Liver (tissue), 7 donors: ENCODE measurements at regions not wholly inside any gene's neighbourhood (a gene's known extent, or its start where the extent isn't known, plus 50 kb on each side); places are given as distances from the start of the nearest gene placed in this dataset.

Source experiments
- DNase-seq: peaks from one replicate; pipeline ENCODE4 v3.0.0-alpha.2; 2017; ENCODE audit warnings: low spot score
- H3K27ac ChIP-seq, 2 donors: one replicate each; pipeline ENCODE4 v1.7.0; 2013; ENCODE audit warnings: inconsistent platforms in 2 of 2, low read length in 2 of 2, control low read depth in 1 of 2, low read depth in 1 of 2, mild to moderate bottlenecking in 1 of 2
- H3K27me3 ChIP-seq, 4 donors: one replicate each; pipeline versions ENCODE4 v1.6.1 to v1.7.0; 2013; ENCODE audit warnings: low read length in 3 of 4, inconsistent platforms in 1 of 4, mild to moderate bottlenecking in 1 of 4, moderate library complexity in 1 of 4; ENCODE audit not compliant: control insufficient read depth in 4 of 4, insufficient read depth in 4 of 4
- H3K36me3 ChIP-seq, 4 donors: one replicate each; pipeline versions ENCODE4 v1.6.1 to v1.7.0; 2013; ENCODE audit warnings: low read length in 3 of 4, mild to moderate bottlenecking in 3 of 4, low read depth in 1 of 4, moderate library complexity in 1 of 4; ENCODE audit not compliant: control insufficient read depth in 4 of 4, insufficient read depth in 3 of 4
- H3K4me1 ChIP-seq, 4 donors: one replicate each; pipeline versions ENCODE4 v1.6.1 to v1.7.0; 2013; ENCODE audit warnings: low read length in 3 of 4, mild to moderate bottlenecking in 3 of 4, moderate library complexity in 1 of 4; ENCODE audit not compliant: control insufficient read depth in 4 of 4, insufficient read depth in 4 of 4
- H3K4me3 ChIP-seq, 3 donors: one replicate each; pipeline versions ENCODE4 v1.6.1 to v1.7.0; 2013; ENCODE audit warnings: low read length in 3 of 3, control low read depth in 1 of 3, low read depth in 1 of 3, mild to moderate bottlenecking in 1 of 3
- H3K9ac ChIP-seq, 2 donors: one replicate each; pipeline ENCODE4 v1.7.0; 2013; ENCODE audit warnings: low read length in 2 of 2, mild to moderate bottlenecking in 2 of 2, moderate library complexity in 2 of 2, control low read depth in 1 of 2, low read depth in 1 of 2
- H3K9me3 ChIP-seq, 4 donors: one replicate each; pipeline versions ENCODE4 v1.6.1 to v1.7.0; 2013; ENCODE audit warnings: low read length in 3 of 4; ENCODE audit not compliant: control insufficient read depth in 4 of 4
- CTCF ChIP-seq: fragments of 150-350 bp; IDR thresholded peaks from 2 replicates; pipeline ENCODE4 v1.5.1; 2017; ENCODE audit warnings: improper control_type of control experiment, low read depth, low read length; ENCODE audit not compliant: missing input control
- EGR1 ChIP-seq, 2 donors: IDR thresholded peaks; 2 replicates each; pipeline ENCODE4 v1.6.1; 2016 to 2018; ENCODE audit warnings: antibody characterized with exemption in 2 of 2, low read depth in 2 of 2
- FOXA1 ChIP-seq: IDR thresholded peaks from 2 replicates; pipeline ENCODE4 v1.6.1; 2016; ENCODE audit warnings: antibody characterized with exemption
- HNF4A ChIP-seq, 2 donors: conservative IDR thresholded peaks; 2 replicates each; pipeline ENCODE4 v1.6.1; 2016; ENCODE audit warnings: antibody characterized with exemption in 2 of 2, mild to moderate bottlenecking in 2 of 2
- JUND ChIP-seq, 2 donors: IDR thresholded peaks; 2 replicates each; pipeline ENCODE4 v1.6.1; 2016; ENCODE audit warnings: antibody characterized with exemption in 2 of 2
- NR2F2 ChIP-seq: IDR thresholded peaks from 2 replicates; pipeline ENCODE4 v1.6.1; 2016; ENCODE audit warnings: antibody characterized with exemption
- RAD21 ChIP-seq, 2 donors: IDR thresholded peaks; 2 replicates each; pipeline ENCODE4 v1.6.1; 2016; ENCODE audit warnings: antibody characterized with exemption in 2 of 2, mild to moderate bottlenecking in 2 of 2
- REST ChIP-seq: IDR thresholded peaks from 2 replicates; pipeline ENCODE4 v1.6.1; 2016; ENCODE audit warnings: antibody characterized with exemption, mild to moderate bottlenecking
- TAF1 ChIP-seq: conservative IDR thresholded peaks from 2 replicates; pipeline ENCODE4 v1.6.1; 2016; ENCODE audit warnings: antibody characterized with exemption, mild to moderate bottlenecking
- ZBTB33 ChIP-seq: IDR thresholded peaks from 2 replicates; pipeline ENCODE4 v1.6.1; 2016; ENCODE audit warnings: antibody characterized with exemption
- donor health status: healthy.
- donor health status: healthy.
- donor health status: healthy.
- donor health status: healthy.

- no peak for DNase-seq
Observed at GRCh38 chr9:117775591-117775990, 71.4 kb downstream of the TLR4 start.

More at GRCh38 chr9:117775591-117775990, 71.4 kb downstream of the TLR4 start:
- Histone ChIP-seq H3K9me3 (no peaks in the 10 kb centered on the region), H3K36me3 (no peaks in the 10 kb centered on the region), H3K4me1 (no peaks in the 10 kb centered on the region), H3K27me3 (no peaks in the 10 kb centered on the region), H3K9ac (no peak overlapping the region), H3K27ac (no peak overlapping the region), H3K4me3 (no peak overlapping the region)
- TF ChIP-seq EGR1 (IDR thresholded peaks at IDR 0.05; ENCODE audit: low read depth in 2 of 2) (no peak), FOXA1 (no peak), TAF1 (no peak), ZBTB33 (no peak), JUND (IDR thresholded peaks at IDR 0.05) (no peak), HNF4A (conservative IDR thresholded peaks at IDR 0.05) (no peak), RAD21 (IDR thresholded peaks at IDR 0.05) (no peak), CTCF (no peak), NR2F2 (no peak), REST (no peak)
